Left renal pelvis (tissue), 4 donors: ENCODE measurements at regions not wholly inside any gene's neighbourhood (a gene's known extent, or its start where the extent isn't known, plus 50 kb on each side); places are given as distances from the start of the nearest gene placed in this dataset.
"Not testable (repeated sequence)": the region's sequence is repeated elsewhere in the genome, so short reads cannot be mapped to it uniquely, and the experiment has no call there.

ENCODE experiments used
- DNase-seq, 4 donors: peaks; one replicate each; pipeline ENCODE4 v3.0.0-alpha.2; 2013; ENCODE audit warnings: low read depth in 4 of 4, low spot score in 3 of 4

DNA sequence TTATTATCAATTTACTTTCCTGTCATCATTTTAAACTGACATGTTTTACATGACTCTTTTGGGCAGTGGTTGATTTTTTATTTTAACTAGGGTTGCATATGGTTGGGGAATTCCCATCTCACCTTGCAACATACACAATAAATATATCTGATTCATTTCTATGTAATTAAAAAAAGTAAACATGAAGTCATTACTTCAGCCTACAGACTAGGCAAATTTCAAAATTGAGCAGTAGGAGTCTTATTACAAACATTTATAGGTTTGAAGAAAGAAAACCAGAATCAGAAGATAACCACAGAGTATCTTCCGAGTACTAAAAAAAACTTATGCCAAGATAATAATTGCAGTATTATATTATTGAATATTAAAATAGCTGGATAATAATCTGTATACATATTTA is 377.0 kb upstream of the VRK2 start:
- DNase-seq = no peak

DNA sequence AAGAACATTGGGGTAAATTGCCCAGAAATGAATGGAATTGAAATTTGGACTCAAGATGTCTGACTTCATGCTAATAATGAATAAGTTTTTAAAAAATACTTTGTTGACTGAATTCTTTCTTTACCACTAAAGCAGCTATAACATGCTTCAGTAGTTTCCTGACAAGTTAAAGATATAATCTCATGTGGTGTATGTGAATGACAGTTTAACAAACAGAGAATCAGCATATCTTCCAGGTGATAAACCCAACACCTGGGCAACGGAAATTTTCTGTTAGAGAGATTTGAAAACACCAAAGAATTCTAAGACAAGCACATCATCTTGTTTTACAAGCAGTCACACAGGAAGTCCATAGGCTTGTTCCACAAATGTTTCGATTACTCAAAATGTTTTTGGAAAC is 372.6 kb upstream of the VRK2 start:
- no peak for DNase-seq

DNA sequence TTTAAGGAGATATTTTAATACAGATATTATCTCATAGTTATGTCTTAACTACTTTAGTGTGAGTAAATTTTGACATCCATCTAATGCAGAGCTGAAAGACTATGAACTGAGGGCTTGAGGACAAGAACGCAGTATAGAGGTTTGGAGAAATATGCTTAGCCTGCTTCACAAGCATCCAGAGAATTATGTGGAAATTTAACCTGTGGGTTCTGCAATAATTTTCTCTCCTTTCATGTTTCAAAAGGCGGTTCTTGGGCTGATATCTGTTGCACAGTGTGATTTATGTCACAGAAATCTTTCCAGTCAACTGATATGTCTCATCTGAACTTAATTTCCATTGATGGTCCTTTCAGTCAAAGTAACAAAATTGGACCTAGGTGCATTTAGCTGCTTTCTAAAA is 371.9 kb upstream of the VRK2 start:
- no peak for DNase-seq

DNA sequence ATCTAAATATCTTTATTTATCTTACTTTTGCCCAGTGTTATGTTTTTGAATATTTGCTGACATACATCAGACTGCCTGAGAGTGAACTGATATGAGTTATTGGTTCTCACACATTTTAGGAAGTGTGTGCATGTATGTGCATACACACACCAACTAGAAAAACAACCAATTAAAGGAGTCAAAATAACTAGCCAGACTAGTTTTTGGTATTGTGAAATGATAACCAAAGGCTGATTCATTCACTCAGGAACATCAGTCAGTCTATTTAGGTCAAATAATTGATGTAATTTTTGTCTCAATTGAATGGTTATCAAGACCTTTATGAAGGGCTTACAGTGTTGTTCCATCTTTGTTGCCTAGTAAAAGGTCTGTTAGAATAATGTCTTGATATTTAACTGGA is 369.3 kb upstream of the VRK2 start:
- DNase-seq = no peak

DNA sequence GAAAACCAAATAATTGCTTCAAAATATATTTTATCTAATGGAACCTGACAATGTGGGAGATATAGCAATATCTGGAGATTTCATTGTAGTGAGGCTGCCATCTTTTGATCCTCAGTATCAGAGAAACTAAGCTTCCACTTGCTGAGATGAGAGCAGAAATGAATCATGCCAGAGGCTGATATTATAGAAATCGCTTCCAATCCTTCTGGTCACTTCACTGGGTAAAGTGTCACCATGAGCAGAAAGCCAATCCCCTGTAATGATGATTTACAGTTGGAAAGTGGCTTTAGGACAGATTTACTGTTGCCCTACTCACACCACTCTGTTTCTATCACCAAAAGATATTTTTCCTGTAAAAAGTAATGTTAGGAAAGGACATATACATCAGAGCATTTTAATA is 365.0 kb upstream of the VRK2 start:
- no peak for DNase-seq

DNA sequence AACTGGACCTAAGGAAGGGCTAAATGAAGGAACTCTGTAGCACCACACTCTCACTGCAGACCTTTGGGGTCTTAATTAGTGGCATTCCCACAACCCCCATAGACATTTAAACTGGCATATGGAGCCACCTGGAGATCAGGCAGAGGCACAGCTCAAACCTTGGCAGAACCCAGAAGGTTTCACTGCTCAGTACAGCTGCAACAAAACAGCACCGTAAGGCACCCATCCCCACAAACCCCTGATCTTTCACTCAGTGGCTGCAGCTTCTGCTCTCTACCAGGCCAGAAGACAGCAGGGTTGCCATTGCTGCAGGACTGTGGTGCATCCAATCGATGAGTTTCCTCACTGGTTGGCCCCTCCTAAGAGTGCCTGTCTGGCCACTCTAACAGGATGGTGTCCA is 361.6 kb upstream of the VRK2 start:
- DNase-seq = no peak

DNA sequence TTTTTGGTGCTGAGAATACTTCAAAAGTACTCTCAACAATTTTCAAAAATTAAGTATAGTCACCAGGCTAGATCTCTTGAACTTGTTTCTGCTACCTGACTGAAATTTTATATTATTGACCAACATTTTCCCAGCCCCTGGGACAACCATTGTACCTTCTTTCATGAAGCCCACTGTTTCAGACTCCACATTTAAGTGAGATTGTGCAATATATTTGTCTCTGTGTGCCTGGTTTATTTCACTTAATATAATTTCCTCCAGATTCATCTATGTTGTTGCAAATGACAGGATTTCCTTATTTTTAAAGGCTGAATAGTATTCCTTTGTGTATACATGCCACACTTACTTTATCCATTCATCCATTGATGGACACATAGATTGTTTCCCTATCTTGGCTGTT is 354.2 kb upstream of the VRK2 start:
- no peak for DNase-seq

DNA sequence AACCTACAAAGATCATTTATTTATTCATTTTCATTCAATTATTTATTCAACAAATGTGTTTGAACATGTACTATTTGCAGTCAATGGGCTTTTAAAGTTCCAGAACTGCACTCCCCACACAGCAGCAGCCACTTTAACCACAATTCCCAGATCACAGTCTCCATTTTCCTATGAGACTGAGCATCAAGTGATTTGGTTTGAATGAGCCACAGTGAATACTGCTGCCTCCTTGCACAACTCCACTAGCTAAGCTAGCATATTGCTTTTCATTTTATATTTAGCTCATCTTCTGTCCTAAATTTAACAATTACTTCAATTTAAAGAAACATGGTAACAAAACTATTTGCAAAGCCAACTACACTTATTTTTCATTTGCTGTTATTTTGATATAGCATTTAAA is 353.4 kb upstream of the VRK2 start:
- DNase-seq = no peak

DNA sequence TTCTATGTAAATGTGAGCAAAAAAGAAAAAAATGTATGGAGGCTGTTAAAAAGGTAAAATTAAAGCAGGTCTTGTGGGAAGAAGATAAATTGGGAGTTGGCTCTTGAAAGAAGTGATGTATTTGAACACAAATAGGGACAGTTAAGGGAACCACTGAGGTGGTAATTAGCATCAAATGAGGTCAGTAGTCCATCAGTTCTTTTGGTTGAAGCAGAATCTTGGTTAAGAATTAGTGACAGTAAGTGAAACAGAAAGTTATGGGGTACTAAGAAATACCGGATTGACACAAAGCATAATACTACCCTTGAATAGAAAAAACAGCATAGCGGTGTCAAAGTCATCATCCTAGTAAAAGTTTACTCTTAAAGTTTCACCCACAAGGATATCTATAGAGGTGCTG is 352.6 kb upstream of the VRK2 start:
- DNase-seq = no peak

DNA sequence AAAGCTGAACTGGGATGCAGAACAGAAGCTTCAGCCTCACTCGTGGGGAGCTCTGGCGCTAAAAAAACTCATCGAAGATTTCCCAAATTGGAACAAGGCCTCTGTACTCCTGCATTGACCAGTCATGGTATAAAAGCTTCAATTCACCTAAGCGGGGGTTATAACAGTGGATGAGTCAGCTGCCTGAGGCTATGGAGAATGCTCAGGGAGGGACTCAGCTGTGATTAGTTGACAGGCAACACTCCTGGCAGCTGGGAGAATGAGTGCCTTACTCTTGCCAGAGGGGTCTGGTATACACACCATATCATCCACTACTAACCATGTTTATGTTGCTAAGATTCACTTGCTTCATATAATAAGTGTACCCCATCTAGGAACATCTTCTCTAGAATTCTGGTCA is 350.6 kb upstream of the VRK2 start:
- DNase-seq = no peak

DNA sequence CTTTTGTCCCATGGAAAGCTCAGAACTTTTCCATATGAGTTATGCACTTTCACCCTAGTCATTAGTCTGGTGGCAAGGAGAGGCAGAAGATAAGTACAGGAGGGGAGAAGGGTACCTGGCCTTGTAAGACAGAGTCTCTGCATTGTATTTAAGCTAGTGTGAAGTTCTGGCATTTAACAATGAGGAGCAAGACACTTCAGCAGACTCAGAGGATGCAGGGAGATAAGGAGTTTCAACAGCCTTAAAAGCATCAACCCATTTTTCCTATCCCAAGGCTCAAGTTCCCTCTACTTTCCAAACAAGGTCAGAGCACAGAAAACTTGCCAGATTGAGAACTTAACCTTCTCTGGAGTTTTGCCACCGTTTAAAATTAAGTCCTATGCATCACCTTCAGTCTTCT is 348.2 kb upstream of the VRK2 start:
- no peak for DNase-seq

DNA sequence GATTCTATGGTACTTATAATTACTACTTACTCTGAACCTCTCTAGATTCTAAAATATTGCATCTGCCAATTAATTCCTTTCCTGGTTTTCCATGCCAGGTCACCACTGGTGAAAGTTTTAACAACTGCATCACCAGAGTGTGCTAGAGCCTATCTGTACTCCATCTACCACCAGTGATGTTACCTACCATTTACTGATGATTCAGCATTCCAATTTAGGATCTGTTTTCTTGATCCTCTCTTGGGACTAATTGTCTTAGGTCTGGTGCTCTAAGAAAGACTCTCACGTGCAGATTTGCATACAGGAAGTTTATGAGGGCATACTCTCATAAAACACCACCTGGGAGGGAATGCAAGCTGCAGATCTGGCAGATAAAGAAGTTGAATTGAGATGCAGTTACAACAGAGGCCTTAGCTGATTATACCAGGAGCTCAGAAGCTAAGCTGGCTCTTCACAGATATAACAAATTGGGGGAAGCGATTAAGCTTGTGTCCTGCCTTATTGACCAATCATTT is 347.6 kb upstream of the VRK2 start:
- DNase-seq = no peak

DNA sequence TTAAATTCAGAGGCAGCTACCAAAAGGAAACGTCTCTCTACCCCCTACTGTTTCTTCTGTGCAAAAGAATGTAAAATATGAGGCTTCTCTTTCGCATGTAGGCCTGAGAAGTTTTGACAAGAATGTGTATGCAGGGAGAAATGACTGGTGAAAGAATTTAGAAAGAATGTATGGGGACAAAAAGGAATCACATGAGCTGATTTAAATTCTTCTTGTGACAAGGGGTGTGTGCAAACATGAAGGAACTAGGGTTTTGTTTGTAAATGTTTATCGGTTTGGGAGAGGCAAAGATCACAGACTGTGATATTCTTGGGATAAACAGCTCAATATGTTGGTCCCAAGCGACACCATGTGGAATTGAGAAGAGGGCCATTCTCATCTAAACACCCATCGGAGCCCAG is 345.2 kb upstream of the VRK2 start:
- DNase-seq = no peak

DNA sequence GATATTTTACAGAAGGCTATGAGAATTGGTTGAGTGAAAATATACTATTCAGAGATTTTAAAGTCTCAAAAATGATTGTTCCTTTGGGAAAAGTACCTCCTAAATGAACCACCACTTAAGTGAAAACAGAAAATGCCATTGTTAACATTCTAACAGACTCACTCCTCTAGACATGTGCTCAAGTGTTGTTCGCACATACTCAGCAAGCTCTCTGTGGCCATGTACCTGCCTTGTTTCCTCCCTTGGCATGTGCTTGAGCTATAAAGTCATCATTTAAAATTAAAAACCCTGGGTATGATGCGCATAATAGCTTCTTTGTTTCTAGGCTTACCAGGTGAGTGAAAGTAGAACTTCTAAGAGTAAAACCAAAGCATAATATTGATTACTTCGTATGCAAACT is 343.2 kb upstream of the VRK2 start:
- no peak for DNase-seq

DNA sequence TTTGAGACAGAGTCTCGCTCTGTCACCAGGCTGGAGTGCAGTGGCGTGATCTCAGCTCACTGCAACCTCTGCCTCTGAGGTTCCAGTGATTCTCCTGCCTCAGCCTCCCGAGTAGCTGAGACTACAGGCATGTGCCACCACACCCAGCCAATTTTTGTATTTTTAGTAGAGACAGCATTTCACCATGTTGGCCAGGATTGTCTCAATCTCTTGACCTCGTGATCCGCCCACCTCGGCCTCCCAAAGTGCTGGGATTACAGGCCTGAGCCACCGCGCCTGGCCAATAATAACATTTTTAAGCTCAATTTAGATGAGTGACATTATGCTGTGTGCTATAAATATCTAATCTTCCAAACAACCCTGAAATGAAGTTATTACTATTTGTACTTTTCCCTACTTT is 338.8 kb upstream of the VRK2 start:
- not testable (repeated sequence) for DNase-seq

DNA sequence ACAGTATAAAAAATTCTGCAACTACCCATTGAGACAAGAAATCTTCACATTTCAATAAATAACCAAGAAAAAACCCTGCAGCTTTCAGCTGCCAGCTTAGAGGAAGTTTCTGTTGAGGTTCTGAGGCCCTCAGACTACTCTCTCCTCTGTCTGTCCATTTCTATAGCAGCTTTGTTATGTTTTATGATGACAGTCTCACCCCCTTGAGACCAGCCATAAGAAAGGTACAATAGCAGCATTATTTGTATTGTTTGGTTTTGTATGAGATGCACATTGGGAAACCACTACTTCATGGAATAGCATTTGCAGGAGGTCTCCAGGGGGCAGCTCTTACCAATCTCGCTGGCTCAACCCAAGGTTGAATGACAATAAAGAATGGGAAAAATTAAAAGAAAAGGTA is 334.6 kb upstream of the VRK2 start:
- no peak for DNase-seq

DNA sequence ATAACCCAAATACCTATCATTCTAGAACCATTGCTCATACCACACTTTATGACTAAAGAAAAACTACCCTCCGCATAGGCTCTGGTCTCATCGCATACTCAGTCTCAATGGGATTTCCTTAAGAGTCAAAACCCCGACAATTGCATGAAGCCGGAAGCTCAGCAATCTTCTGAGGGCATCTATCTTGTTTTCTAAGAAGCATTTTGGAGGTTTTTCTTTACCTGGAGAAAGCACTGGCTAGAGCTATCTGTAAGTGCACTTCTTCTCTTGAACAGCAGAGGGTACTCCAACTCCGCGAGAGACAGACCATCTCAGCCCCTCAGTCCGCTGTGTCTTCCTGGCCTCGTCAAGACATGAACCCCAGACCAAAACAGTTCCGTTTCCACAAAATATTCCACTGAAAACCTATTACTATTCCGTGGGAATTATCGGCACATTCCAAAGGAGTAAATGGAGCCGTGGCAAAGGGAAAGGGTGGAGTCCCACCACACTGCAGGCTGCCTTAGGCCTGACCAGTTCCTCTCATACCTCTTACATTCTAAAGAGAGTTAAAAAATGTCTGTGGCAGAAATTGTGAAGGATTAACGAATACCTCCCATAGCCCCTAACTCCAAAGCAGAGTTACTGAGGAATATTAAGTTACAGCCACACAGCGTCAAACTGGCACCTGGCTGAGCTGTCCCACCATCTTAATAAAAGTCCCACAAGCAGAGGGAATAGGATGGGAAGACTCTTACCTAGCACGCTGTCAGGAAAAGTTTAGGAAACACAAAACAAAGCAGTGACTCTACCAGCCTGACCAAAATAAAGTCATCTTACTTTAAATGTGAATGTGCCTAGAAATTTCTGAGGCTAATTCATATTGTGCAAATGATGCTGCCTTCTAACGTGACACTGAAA is 325.6 kb upstream of the VRK2 start:
- peak; percentile 14 to 41 (median 24) for DNase-seq

DNA sequence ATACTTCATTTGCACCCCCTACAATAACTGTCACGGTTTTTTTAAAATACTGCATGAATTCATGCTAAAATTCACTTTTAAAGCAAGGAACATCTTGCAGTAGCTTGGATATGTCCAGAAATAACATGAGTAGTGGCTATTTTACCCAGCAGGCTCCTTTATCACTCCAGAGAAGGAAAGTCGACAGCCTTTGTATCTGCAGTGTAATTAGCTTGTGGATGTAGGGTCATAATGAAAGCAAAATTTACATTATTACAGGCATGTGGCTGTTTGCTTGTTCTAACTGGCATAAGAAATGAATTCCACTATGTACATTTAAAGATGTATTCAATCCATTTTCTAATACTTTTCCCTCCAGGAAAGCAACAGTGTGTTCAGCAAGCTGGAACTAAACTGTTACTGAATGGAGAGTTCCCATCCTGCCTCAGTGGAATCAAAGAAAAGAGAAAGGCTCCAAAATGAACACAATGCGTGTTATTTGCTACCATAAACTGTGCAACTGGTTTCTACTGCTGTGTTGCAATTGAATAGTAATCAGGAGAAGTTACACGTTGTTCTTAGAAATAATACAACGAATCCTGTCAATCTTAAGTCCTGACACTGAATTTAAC is 321.2 kb upstream of the VRK2 start:
- no peak for DNase-seq

DNA sequence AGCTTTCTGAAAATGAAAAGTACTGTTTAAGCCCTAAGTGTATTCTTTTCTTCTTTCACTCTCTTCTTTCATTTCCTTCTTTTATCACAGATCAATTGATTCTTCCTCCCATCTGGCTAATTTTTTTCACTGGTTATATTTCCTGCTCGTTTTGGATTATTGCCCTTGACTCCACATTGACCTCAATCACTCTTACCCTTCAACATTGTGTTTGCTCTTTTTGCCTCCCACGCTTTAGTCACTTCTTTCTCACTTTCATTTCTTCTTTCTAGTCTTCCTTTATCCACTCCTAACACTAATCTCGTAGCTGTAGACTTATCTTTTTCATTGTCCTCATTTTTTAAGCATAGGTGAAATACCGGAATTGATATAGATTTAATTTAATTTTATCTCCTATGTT is 320.3 kb upstream of the VRK2 start:
- DNase-seq = no peak

DNA sequence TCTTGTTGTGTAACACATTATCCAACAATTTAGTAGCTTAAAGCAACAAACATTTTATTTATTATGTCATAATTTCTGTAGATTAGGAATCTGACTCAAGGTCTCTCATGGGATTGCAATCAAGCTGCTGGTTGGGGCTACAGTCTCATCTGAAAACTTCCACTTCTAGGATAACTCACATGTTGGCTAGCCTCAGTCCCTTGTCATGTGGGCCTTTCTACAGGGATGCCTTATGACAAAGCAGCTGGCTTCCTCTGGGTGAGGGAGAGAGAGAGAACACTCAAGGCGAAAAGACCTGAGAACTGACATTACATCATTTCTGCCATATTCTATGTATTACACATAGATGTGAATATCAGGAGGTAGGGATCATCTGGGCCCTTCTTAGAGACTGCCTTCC is 317.9 kb upstream of the VRK2 start:
- DNase-seq = no peak

DNA sequence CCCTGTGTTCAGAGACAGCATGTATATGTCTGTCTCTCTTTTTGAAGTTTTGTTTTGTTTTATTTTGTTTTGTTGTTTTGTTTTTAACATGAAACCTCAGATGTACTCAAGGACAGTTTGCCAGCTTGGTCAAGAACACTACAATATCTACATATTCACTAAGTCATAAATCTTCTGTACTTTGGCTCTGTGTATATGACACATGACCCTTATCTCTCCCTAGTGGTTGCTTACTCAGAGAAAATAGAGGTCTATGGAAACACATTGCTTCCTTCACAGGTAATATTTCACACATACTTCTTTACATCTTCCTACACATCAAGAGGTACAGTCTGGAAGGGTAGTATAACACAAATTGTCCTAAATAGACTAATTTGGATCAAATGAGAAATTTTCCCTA is 312.6 kb upstream of the VRK2 start:
- no peak for DNase-seq

DNA sequence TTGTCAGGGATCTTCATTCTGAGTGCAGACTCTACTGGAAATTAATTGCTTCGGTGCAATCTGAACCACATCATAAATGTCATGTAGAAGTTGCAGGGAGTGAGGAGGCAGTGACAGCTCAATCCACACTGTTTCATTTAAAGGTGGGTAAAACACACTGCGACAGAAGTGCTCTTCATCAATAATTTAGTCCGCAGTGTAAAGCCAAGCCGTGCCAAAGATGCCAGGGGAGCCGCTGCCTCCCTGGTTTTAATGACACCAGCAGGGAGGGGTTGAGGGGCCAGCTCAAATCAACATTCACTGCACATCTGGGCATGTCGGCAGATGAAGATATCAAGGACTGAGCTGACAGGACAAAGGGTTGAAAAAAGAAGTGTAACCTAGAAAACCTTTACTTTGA is 305.7 kb upstream of the VRK2 start:
- no peak for DNase-seq
